GM19240 (cell line): ENCODE measurements at regions not wholly inside any gene's neighbourhood (a gene's known extent, or its start where the extent isn't known, plus 50 kb on each side); places are given as distances from the start of the nearest gene placed in this dataset.
"Not testable (repeated sequence)": the region's sequence is repeated elsewhere in the genome, so short reads cannot be mapped to it uniquely, and the experiment has no call there.

Source experiments
- DNase-seq: peaks from one replicate; pipeline ENCODE4 v3.0.0; 2011; ENCODE audit warnings: low spot score; ENCODE audit not compliant: insufficient read length

DNA sequence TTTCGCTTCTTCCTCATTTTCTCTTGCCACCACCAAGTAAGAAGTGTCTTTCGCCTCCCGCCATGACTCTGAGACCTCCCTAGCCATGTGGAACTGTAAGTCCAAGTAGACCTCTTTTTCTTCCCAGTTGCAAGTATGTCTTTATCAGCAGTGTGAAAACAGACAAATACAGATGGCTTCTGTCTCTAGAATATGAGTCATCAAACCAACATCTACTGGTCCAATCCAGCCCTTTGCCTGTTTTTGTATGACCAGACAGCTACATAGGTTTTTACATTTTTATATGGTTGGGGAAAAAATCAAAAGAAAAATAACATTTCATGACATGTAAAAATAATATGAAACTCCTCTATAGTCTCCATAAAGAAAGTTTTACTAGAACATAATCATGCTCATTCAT is 118.7 kb upstream of the PTPRG start:
- no peak for DNase-seq

DNA sequence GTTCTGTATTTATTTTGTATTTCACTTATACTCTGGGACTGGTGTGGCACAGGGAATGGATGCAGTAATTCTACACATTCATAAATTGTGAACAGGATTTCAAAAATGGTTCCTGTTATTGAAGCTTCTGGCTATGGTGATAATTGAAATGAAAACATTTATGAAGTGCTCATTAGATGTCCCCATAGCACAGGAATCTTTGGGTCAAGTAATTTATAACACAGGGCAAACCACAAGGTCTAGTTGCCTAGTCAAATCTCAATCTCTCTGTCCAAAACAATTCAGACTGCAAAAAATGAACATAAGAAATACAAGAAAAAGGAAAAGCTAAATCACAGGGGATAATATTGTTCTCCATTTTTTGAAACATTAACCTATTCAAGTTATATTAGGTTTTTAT is 117.5 kb upstream of the PTPRG start:
- DNase-seq: no peak

DNA sequence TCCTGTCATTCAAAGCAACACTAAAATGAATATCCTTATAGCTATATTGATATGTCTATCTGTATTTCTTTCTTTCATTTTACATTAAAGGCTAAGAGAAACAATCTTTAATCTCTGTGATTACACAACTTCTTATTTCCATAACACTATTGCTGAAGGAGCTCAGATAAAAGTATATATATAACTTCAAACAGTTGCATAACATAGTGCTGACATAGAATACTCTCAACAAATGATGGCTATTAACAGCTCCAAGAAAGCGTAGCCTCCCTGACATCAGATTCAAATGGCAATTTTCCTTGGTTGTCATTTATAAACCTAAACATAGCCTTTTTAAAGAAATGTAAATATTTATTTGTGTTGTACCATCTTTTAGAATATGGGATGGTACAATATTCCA is 116.6 kb upstream of the PTPRG start:
- no peak for DNase-seq

DNA sequence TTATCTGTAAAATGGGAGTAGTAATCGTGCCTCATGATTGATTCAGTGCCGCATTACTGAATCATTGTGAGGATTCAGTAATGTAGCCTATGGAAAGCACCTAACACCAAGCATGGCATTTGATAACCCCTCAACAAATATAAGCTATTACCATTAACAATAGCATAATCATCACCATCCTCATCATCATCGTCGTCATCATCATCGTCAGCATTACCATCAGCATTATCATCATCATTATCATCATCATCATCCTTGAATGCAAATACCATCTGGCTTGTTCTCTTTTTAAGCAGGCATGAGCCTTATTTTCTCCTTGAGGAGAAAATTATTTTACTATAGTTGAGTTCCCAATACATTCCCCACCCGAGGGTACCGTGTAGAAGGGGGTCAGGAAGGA is 115.4 kb upstream of the PTPRG start:
- no peak for DNase-seq

DNA sequence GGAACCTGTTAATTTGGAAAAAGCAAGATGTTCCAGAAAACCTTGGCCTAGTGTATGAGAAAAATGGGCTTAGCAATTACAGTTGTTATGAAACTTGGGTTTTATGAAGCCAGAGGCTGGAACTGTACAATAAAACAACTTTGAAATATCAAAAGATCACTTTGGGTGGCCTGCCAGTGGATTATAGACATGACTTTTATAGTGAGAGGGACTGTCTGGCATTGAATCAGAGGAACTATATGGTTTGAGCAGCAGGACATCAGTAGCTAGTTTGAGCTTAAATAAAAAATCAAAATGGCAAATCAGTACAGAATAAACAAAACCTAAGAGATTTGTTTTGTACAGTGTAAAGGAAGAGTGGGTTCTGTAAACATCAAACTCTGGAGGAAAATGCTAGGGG is 115.0 kb upstream of the PTPRG start:
- DNase-seq: no peak

DNA sequence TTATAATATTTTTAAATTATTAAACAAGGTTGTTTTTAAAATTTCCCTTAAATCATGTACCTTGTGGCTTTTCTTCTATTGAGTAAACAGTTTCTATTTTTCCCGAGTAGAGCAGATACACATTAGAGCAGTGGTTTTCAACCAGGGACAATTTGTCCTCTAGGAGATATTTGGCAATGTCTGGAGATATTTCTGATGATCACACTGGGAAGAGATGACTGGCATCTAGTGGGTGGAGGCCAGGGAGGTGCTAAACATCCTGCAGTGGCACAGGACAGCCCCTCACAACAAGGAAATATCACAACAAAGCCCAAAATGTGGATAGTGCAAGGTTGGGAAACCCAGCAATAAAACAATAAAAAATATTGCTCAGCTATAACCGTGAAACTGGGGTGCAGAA is 113.0 kb upstream of the PTPRG start:
- no peak for DNase-seq

DNA sequence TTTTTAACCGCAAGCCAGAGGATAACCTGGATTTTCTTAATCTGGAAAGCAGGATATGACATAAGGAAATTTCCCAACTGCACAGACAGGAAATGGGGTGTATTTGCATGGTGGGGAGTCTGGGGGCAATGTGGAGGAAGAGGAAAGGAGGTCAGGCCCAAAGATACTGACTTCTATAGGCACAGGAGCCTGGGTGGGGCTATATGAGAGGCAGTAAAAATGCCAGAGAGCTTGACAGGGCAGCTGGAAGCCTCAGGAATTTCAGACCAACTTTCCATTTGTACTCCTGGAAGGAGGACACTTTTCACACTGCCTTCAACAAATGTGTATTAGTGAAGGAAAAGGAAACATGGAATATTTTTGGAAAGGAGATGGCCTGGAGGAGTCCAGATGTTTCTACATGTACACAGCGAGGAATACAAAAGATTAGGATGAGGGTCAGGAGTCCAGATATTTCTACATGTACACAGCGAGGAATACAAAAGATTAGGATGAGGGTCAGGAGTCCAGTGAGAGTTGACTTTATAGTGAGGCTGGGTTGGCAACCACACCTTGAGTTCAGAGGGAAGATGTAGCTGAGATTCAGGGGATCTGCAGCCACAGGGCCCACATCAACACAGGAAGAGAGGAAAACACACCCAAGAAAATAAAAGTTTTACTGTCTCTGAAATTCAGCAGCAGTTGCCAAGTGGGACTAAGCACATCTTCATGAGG is 111.9 kb upstream of the PTPRG start:
- DNase-seq: no peak

DNA sequence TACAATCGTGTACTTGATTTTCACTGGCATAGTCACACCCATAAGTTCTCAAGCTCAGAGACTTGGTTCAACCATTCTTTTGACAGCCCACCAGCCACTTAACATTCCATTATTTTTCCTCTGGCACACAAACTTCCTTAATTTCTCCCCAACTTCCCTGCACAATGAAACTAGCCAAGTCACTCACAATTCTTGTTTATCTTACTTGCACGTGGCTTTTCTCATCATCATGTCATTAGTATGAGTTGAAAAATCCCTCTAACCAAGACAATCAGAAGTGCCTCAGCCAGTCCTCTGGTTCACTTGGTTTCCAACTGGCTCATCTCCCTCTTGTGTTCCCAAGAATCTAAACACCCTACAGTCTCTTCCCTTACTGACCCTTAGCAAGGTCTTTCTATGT is 110.5 kb upstream of the PTPRG start:
- DNase-seq: no peak

DNA sequence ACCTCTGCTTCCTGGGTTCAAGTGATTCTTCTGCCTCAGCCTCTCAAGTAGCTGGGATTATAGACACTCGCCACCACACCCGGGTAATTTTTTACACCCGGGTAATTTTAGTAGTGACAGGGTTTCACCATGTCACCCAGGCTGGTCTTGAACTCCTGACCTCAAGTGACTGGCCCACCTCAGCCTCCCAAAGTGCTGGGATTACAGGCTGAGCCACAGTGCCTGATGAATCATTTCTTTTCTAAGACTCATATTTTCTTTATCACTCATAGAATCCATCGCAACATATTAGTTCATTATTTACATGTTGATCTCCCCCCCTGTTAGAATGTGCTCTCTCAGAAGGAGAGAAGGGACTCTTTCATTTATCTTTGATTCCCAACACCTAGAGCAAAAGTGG is 109.5 kb upstream of the PTPRG start:
- no peak for DNase-seq

DNA sequence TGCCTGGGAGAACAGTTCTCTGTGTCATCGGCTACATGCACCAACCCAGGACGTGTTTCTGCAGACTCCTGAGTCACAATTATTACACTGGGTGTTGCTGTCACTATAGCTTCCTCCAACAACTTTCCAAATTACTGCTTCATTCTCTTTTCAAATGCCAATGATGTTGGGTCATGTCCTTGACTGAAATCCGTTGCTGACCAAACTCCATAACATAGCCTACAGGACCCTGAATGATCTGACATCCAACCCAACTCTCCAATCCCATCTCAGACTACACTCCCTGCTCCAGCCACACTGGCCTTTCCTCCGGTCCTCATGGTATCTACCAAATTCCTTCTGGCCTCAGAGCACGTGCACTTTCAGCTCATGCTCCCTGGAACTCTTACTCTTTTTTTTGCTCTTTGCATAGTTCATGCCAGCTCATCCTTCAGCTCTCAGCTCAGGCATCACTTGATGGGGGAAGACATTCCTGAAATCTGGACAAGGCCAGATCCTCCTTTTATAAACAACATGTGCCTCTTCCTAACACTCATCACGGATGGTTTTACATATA is 108.8 kb upstream of the PTPRG start:
- DNase-seq: no peak

DNA sequence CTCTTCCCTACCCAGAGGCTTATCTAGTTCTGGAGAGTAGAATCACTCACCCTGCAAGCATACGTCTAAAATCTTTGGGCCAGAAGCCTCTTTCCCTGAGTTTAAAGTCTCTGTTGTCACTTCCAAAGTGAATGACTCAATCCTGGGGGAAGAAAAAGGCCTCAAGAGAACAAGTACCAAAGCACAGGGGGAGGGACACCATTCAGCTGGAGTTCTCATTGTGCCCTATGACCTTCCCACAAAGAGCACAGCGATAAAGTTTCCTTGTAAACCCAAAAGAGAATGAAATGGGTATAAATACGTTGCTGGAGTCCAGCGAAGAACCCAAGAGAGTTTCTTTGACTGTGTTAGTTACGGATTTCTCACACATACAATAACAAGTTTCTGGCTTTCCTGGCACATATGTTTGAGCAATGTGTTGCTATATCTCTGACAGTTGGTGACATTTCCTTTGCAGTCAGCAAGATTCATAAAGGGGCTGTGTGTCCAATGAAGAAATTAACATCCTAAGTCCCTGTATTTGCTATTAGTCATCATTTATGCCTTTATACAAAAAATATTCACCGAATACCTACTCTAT is 107.3 kb upstream of the PTPRG start:
- no peak for DNase-seq

DNA sequence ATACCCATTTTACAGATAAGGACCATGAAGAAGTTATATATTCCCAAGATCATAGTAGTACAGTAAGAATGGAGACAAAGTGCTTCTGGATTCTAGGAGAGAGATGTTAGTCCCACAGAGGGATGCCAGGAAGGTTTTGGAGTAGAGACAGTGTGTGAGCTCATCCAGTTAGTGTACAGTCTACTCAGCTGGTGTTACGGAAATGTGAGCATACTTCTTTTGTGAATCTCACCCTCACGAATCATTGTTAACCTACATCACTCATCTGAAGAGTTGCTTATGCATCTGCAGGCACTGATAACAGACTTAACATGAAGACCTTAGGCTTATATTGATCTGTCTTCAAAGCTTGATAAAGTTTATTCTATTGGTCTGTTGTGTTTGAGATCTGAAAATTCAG is 106.6 kb upstream of the PTPRG start:
- DNase-seq: no peak

DNA sequence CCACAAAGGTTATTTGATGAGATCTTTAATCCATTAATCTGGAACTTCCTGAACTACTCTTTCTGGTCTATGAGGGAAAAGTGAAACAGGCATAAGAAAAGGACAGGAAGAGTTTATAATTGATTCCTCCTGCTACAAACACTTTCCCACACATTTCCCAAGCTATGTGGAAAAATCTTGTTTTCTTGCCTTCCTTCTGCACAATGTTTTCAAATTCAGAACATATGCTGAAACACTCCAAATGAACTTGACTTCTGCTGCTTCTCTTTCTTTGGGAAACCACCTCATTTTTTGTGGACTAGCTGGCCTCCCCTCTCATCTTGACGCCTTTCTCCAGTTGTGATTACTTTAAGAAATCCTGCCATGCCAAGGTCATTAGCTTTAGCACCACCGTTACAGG is 100.7 kb upstream of the PTPRG start:
- no peak for DNase-seq

DNA sequence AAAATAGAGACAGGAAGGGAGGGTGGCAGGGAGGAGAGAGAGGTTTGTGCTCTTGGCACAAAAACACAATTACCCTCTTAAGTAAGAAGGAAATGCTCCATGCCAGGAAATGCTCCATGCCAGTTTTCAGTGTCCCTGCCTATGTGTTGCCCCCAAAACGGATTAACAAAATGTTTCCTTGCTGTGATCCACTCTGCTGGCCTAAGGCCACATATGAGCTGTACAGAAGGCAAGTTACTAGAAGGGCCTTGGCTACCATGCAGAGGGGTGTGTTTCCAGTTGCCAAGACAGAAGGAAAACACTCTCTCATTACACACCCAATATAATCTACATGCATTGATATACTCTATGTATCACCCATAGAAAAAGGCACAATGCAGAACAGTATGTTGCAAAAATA is 98.2 kb upstream of the PTPRG start:
- DNase-seq: no peak

DNA sequence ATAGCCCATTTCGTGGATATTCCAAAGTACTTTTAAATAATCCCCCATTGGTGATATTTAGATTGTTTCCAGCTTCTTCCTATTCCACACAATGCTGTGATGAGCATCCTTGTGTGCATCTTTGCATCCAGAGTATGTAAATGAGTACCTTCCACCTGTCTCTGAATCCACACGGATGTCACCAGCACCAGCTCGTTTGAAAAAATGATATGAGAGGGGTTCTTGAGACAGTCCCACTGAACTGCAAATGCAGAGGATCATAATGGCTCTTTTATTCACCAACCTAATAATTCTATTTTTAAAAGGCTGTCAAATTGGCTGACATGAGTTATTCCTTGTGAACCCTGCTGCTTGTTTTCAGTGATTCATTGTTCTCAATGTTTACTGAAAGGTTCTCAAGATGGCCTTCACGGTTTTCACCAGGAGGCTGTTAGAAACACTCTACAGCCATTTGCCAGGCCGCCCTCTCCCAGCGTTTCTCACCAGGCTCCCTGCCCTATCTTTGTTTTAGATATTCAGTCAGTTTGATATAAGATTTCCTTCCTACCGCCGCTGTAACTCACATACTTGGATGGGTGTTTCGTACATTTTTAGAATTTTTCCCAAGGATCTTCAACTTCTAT is 96.7 kb upstream of the PTPRG start:
- no peak for DNase-seq

DNA sequence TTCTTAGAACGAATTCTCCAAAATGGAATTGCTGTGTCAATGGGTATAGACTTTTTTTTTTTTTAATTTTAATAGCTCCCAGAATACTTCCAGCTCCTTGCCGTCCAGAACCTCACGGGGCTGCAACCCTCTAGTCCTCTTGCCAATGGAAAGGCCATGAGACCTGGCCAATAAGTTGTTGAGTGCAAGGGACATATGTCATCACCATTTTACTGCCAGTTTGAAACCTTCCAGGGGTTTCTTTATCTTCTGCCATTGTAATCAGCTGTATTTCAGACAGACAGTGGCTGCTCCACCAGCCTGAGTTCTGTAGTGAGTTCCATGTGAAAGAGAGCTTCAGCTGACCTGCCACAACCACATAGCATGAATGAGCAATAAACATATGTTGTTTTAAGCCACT is 95.0 kb upstream of the PTPRG start:
- DNase-seq: no peak

DNA sequence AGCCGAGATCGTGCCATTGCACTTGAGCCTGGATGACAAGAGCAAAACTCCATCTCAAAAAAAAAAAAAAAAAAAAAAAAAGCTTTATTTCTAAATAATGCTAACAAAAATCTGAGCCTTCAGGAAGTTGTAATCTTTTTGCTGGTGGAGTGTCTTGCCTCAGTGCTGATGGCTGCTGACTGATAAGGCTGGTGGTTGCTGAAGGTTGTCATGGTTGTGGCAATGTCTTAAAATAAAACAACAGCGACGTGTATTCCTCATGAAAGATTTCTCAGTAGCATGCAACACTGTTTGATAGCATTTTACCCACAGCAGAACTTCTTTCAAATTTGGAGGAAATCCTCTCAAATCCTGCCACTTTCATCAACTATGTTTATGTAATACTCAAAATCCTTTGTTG is 77.4 kb upstream of the PTPRG start:
- DNase-seq: no peak

DNA sequence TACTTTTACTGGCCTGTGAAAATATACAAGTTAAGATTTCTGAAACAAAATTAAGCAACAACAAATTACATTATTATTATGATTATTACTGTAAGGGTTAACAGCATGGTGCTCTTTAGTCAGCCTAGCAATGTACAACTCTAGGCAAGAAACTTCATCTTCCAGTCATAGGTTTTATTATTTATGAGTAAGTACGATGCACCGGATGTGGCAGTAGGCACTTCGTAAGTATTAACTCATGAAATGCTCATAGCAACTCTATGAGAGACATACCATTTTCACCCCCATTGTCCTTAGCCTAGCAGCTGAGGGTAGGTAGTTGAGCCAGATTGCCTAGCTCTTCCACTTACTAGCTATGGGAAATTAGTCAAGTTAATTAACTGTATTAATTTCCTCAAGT is 68.0 kb upstream of the PTPRG start:
- no peak for DNase-seq

DNA sequence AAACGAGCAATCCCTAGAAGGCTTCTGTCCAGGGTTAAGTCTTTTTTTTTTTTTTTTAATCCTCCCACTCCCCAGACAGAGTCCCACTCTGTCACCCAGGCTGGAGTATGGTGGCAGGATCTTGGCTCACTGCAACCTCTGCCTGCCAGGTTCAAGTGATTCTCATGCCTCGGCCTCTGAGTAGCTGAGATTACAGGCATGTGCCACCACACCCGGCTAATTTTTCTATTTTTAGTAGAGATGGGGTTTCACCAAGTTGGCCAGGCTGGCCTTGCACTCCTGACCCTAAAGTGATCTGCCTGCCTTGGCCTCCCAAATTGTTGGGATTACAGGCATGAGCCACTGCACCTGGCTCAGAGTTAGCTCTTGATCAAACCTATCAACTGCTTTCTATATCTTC is 67.1 kb upstream of the PTPRG start:
- not testable (repeated sequence) for DNase-seq

DNA sequence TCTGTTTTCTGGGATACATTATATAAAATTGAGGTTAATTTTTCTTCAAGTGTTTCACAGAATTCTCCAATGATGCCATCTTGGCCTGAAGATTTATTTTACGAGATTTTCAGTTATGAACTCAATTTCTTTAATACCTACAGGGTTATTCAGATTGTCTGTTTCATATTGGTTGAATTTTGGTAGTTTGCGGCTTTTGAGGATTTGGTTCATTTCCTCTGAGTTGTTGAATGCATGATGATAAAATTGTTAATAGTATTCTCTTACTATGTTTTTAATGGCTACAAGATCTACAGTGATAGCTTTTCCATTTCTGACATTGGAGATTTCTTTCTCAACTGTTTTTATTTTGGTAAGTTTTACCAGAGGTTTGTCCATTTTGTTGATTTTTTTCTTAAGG is 63.9 kb upstream of the PTPRG start:
- DNase-seq: no peak

DNA sequence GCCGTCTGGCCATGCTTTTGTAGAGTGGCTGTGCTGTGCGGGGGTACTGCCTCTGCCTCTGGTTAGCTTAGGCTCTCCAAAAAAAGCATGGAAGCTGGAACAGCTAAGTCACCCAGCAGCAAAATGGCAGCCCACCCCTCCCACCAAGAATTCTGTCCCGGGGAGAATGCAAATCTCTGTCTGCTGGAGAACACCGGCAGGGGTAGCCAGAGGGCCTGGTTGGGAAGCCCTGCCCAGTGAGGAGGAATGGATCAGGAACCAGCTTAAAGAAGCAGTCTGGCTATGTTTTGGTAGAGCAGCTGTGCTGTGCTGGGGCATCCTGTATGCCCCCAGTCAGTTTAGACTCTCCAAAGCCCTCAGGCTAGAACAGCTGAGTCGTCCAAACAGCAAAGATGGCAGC is 56.2 kb upstream of the PTPRG start:
- DNase-seq: no peak

DNA sequence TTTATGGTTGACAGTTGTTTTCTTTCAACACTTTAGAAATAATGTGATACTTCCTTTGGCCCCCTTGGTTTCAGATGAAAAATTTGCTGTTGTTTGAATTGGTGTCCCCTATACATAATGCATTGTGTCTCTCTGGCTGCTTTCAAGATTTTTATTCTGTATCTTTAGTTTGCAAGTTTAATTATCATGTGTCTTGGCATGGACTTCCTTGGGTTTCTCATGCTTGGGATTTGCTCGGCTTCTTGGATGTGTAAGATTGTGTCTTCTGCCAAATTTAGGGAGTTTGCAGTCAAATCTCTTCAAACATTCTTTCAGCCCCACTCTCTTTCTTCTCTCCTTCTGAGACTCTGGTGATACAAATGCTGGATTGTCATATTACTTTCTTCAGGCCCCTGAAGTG is 53.4 kb upstream of the PTPRG start:
- no peak for DNase-seq
